Midbrain (tissue), 1 donor: ENCODE measurements at regions not wholly inside any gene's neighbourhood (a gene's known extent, or its start where the extent isn't known, plus 50 kb on each side); places are given as distances from the start of the nearest gene placed in this dataset.
A peak's percentile ranks its signal among the peaks of the same experiment; 100 is the strongest.

Experiments
- DNase-seq: peaks from one replicate; lab custom pipeline; 2025; lab: John Stamatoyannopoulos, UW

DNA sequence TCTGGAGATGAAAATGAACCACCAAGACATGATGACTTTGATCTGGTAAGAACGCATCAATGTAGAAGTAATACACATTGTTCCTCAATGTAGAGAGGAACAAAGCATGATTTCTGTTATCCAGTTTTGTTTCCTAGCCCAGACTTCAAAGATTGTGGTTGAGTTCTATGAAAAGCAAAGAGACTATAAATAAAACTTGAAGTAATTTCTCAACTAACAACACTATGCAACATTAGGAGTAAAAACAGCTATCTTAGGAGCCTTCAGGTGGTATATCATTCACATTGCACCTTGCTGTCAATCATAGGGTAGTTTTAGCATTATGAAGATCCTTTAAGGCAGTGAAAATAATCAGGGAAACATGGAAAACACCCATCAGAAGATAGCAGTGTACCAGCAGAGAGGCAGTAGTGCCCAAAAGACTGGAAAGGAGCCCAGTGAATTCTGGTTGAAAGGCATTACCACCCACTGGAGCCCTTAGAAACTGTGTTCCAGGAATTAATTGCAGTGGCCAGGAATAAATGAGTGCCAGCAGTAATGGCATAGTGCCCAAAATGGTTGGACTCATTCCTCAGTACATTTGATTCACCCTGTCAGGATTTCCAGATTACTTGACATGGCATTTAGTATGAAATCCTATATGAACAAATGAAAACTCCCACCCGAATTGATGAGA is 300.7 kb upstream of the CXXC4 start:
- no peak for DNase-seq

DNA sequence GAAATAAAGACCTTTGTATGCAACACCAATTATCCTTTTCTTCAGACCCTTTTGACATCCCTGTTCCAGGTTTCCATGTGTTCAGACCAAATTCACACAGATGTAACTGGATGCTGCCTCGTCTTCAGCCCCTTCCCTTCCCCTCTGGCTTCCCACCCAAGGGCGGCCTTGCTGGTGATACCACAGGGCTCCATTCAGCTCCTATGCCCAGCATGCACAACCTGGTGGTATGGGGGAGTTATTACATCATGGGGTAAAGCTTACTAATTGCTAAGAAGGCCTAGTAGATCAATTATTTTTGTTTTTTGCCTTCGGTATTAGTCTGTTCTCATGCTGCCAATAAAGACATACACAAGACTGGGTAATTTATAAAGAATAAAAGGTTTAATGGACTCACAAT is 317.0 kb upstream of the CXXC4 start:
- no peak for DNase-seq

- DNase-seq = no peak
Observed at GRCh38 chr4:104815665-104816064, 321.0 kb upstream of the CXXC4 start.

DNA sequence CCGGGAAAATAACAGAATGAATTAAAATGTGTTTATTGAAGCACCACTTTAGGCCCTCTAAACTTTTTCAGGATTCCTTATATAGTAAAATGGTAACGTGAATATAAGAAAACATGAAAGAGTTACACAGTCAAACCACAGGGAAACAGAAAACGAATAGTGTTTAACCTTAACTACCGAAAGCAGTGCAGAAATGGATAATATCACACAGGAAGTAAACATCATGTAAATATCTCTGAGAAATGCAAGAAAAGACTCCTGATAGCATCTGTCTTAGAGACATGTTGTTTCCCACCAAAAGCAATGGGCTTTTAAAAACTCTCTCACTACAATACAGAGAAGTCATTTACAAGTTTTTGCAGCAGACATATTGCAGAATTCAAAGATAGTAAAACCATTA is 323.9 kb upstream of the CXXC4 start:
- no peak for DNase-seq

DNA sequence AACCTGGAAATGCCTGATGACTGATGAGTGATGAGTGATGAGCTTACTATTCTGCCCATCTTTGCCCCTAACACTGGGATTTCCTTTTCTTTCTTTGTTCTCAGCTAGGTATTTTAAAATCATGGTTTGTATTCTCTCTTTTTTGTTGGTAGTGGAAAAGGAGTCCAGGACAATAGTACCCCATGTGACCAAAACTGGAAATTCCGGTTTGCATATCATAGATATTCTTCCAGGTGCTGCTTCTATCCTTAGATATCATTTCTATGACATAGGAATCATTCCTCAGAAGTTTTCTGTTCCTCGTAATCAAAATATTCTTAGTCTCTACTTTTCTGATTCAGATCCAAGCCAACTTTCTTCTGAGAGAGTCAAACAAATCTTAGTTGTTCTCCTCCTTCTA is 320.5 kb upstream of the TET2 start:
- DNase-seq = no peak

GRCh38 chr4:104829761-104830160 is 316.9 kb upstream of the TET2 start:
- DNase-seq = no peak

- DNase-seq = no peak
Observed at GRCh38 chr4:104848597-104849225, 298.0 kb upstream of the TET2 start.

- no peak for DNase-seq
Observed at GRCh38 chr4:104859601-104860237, 287.0 kb upstream of the TET2 start.

DNA sequence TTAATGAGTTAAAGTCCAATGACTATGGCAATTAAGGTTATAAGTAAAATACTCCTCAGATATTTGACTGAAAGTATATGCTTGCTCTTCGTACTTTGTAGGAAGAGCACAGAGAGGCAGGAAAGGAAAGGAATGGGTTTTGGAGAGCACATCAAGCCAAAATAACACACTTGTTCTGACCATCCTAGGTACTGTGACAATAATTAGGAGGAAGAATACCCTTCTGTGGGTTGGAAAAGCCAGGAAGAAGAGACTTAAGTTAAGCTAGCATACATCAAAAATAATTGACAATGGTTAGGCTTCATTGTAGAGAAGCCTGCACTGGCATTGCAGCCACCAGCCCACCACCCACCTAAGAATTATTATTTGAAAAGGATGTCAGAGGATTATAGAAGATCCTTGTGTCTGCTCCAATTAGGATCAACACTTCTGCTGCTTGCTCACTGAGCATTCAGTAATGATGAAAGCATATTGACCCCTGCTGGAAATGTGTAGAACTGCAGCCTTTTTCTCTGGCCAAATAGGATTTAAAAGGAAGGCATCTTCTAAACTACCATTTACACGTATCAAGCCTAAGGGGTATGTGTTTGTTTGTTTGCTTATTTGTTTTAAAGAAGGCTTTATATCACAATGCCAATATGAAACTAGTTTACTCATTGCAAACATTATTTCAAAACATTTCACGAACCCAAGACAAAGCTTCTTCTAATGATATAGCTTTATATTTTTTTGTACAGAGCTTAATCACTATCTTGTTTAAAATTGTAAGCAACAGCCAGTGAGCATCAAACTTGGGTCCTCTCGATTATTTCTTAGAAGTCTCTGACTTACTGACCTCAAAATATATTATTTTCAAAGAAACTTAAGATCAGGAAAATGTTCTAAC is 286.2 kb upstream of the TET2 start:
- DNase-seq = peak; percentile 90

GRCh38 chr4:104866809-104867208 is 279.9 kb upstream of the TET2 start:
- DNase-seq = no peak

- no peak for DNase-seq
Observed at GRCh38 chr4:104868533-104868932, 278.1 kb upstream of the TET2 start.

DNA sequence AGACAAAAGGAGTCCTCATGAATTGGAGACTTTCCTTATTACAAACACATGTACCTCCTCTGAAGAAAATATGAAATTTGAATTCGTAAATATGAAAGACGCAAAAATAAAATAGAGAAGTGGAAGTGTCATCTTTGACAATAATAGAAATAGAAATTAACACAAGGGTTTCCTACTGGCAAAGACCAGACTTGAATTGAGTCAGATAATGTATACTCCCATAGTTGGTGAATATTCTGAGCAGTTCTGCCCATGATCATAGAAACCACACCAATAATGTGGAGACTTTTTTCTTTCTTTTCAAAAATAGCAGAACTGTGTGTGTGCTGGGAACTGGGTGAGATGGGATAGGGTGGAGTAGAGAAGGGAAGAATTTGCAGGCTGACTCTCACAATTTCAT is 277.7 kb upstream of the TET2 start:
- DNase-seq = no peak

DNA sequence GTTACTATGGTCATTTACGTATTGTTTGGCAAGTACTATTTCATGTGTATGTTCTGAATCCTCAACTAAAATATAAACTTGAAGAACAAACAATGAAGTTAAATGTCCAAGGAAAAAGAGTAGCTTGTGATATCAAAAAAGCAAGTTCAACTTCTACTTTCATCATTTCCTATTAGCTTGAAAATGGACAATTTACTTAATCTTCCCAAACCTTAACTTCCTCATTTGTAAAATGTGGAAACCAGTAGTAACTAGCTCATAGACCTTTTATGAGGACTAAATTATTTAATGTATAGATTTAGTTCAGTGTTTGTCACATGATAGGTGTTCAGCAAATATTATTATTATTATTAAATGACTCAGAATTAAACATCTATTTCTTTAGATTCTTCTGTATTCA is 276.8 kb upstream of the TET2 start:
- DNase-seq = no peak

DNA sequence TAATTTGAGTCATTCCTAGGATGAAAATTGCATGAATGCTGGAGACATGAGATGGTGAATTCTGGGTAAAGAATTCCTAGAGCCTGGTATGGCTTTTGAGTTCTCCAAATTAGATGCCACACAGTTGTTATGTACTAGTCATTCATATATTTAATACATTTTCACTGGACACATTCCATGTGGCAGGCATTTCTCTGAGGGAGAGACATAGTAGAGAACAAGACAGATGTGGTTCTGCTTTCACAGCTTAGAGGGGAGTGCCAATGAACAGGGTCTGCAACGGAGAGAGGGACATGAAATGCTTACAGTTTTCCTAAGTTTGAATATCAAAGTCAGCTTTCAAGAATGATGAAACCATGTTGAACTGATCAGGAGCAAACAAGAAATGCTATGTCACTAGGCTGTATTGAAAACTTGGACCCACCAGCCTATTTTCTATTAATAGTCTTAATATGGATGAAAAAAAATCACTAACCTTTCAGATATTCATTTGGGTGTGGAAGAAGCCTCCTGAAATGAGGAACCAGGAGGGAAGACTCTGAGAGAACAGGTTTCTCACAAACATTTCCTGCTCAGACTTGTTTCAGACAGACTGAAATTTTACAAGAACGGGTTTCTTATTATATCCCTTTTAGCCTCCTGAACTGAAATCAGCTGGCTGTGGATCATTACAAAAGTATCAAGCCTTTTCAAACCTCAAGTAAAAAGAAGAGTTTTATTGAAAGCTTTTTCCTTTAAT is 276.0 kb upstream of the TET2 start:
- no peak for DNase-seq

DNA sequence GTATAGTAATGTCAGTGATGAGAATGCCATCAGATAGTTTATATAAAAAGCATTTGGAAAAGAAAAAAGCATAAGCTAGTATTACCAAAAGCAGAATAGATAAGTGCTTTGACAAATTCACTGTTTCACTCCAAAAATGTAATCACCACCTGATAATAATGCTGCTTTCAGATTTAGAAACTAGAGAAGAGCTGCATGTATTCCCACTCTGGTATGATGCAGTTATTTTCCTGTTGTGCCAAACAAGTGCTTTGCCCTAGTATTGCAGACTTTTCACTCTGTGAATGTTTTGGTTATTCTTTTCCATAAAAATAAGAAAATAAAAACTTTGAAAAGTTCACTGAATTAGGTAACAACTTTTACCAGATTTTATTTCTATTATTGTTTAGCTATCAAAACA is 267.7 kb upstream of the TET2 start:
- no peak for DNase-seq

DNA sequence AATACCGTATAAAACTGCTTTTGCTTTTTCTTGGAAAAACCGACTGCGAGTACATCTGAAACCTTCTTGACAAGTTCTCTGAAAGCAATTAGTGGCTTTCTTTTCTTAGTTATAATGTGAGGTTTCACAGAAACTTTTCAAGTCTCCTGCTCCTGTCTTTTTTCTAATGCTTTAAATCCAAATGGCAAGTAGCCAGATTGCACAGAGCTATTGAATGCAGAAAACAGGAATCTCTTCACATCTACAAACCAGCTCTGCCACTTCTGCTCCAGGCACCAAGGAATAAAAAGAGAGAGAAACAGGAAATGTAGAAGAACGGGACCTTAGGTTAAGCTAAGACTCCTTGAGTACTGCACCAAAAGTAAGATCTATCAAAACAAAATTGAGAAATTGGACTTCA is 267.3 kb upstream of the TET2 start:
- DNase-seq = no peak

- no peak for DNase-seq
Observed at GRCh38 chr4:104879854-104880253, 266.8 kb upstream of the TET2 start.

DNA sequence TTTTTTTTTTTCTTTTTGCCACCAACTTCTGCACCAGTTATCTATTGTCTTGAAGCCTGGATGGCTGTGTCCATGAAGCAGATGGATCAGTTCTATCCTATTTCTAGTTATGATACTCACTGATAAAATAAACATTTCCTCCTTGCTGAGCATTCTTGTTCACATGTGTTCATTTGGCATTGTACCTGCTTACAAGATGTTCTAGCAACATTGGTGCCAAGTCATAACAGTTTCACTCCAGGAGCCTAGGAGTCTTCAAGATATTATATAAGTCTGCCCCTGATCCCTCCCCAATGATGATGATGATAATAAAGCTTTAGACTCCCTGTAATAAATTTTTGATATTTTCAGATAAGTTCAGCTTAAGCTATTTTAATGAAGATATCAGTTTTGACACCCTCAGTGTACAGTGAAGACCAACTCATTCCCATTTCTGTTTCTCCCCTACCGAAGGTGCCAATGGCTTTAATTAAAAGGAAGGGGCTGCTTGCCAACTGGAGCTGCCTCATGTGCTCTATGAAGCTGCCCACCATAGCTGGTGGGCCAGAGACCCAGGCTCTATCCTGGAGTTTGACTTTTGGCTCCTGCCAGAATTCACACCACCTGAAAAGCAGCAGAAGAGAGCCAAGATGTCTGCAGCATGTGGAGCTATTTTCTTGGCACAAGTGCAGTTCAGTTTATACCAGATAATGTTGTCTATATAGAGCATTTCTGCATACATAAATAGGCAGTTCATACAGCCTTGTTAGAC is 265.4 kb upstream of the TET2 start:
- no peak for DNase-seq

GRCh38 chr4:104890598-104891275 is 255.9 kb upstream of the TET2 start:
- DNase-seq = no peak
